ENCODE measurements at regions not wholly inside any gene's neighbourhood (a gene's known extent, or its start where the extent isn't known, plus 50 kb on each side); places are given as distances from the start of the nearest gene placed in this dataset.

DNA sequence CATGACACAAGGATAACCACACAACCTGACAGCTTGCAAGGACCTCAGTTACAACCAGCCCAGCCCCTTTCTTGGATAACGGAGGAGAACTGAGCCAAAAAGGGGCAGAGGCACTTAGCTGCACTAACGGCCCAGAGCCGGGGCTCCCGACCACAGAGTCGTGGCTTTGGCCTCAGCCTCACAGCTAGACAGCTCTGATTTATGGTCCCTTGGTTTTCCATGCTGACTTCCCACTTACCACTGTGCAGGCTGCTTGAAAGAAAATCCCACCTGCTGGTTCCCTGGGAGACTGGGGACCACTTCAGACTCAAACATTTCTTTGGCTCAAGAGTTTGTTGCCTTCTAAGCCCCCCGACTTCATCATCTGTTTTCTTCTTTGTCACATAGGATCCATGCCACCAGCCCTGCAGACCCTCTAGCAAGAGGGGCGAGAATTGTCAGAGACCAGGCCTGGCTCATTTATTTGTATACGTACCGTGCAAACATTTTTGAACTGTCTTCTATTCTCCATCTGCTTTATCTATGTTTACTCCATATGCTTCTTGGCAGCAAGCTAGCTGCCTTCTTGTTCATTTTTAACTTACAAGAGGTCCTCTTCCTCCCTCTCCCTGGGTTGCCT, 352.6 kb upstream of the MYT1L start:
- no peaks in the 10 kb centered on the region for H3K9me2 ChIP-seq (replicated peaks; ENCODE audit: insufficient read depth)
- H3K27ac ChIP-seq = no peak overlapping the region
- H3K36me3 ChIP-seq (replicated peaks; ENCODE audit: insufficient read depth, low read depth) = no peaks in the 10 kb centered on the region
- no peak overlapping the region for H2AFZ ChIP-seq
- no peaks in the 10 kb centered on the region for H3K4me1 ChIP-seq (ENCODE audit: insufficient read depth)
- H3K4me3 ChIP-seq = no peak overlapping the region
- TF ChIP-seq CTCF (IDR thresholded peaks at IDR 0.05; ENCODE audit: poor library complexity) (no peak), EZH2 (IDR thresholded peaks at IDR 0.05; ENCODE audit: borderline replicate concordance) (no peak), EZH2phosphoT487 (IDR thresholded peaks at IDR 0.05; ENCODE audit: low read depth, severe bottlenecking, unreplicated experiment) (no peak)
- no peak overlapping the region for H3K4me2 ChIP-seq
- 57% methylated on average over 9 of the region's 9 CpGs for WGBS (ENCODE audit: low lambda C conversion rate, missing lambda C conversion rate)
- DNase-seq (ENCODE audit: low spot score) = no peak
- H3K9me3 ChIP-seq (ENCODE audit: low read depth) = no peaks in the 10 kb centered on the region
- no peaks in the 10 kb centered on the region for H3K79me2 ChIP-seq
- H3K27me3 ChIP-seq = no peaks in the 10 kb centered on the region
- no peaks in the 10 kb centered on the region for H4K20me1 ChIP-seq (ENCODE audit: insufficient read depth, poor library complexity, severe bottlenecking)

DNA sequence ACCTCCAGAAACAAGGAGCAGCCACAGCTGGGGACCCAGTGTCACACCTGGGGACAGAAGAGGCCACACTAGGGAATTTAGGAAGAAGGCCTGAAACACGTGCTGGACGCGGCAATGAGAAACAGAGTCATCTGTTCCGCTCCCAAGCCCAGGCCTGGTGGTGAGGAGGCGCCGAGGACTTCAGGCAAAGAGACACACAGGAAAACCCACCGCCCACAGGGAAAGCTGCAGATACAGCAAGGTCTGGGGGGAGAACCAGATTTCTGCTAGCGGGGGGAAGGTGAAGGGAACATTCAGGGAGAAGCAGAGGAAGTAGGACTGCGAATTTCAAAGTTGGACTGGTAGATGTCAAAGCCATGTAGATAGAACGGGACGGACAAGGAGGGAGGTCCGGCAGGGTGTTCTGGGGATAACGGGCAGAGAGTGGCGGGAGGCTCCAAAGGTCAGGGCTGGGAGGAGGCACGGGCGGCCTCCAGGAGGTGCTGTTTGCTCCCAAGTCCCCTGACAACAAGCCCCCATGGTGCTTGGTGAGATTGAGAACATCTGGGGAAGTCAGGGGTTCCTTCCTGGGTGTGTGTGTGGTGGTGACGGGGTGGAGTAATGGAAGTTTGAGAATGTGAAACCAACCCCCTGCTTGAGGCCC, 351.7 kb upstream of the MYT1L start:
- no peaks in the 10 kb centered on the region for H3K27me3 ChIP-seq
- H3K4me2 ChIP-seq = no peak overlapping the region
- no peak overlapping the region for H3K27ac ChIP-seq
- no peak for DNase-seq (ENCODE audit: low spot score)
- H3K9me2 ChIP-seq (replicated peaks; ENCODE audit: insufficient read depth) = no peaks in the 10 kb centered on the region
- H4K20me1 ChIP-seq (ENCODE audit: insufficient read depth, poor library complexity, severe bottlenecking) = no peaks in the 10 kb centered on the region
- no peak overlapping the region for H3K4me3 ChIP-seq
- no peaks in the 10 kb centered on the region for H3K79me2 ChIP-seq
- no peaks in the 10 kb centered on the region for H3K36me3 ChIP-seq (replicated peaks; ENCODE audit: insufficient read depth, low read depth)
- no peaks in the 10 kb centered on the region for H3K4me1 ChIP-seq (ENCODE audit: insufficient read depth)
- WGBS (ENCODE audit: low lambda C conversion rate, missing lambda C conversion rate) = 91% methylated on average over 17 of the region's 17 CpGs
- H2AFZ ChIP-seq = no peak overlapping the region
- no peak for TF ChIP-seq CTCF (IDR thresholded peaks at IDR 0.05; ENCODE audit: poor library complexity)
- no peak for TF ChIP-seq EZH2phosphoT487 (IDR thresholded peaks at IDR 0.05; ENCODE audit: low read depth, severe bottlenecking, unreplicated experiment)
- TF ChIP-seq EZH2 (IDR thresholded peaks at IDR 0.05; ENCODE audit: borderline replicate concordance) = no peak
- no peaks in the 10 kb centered on the region for H3K9me3 ChIP-seq (ENCODE audit: low read depth)

- Histone ChIP-seq H3K27me3 (no peaks in the 10 kb centered on the region), H3K4me1 (ENCODE audit: insufficient read depth) (no peaks in the 10 kb centered on the region), H3K27ac (no peak overlapping the region), H3K36me3 (replicated peaks; ENCODE audit: insufficient read depth, low read depth) (no peaks in the 10 kb centered on the region), H3K79me2 (no peaks in the 10 kb centered on the region), H2AFZ (no peak overlapping the region), H4K20me1 (ENCODE audit: insufficient read depth, poor library complexity, severe bottlenecking) (no peaks in the 10 kb centered on the region), H3K9me3 (ENCODE audit: low read depth) (no peaks in the 10 kb centered on the region), H3K4me3 (no peak overlapping the region), H3K4me2 (no peak overlapping the region), H3K9me2 (replicated peaks; ENCODE audit: insufficient read depth) (no peaks in the 10 kb centered on the region)
- 80% methylated on average over 16 of the region's 16 CpGs for WGBS (ENCODE audit: low lambda C conversion rate, missing lambda C conversion rate)
- TF ChIP-seq CTCF (IDR thresholded peaks at IDR 0.05; ENCODE audit: poor library complexity) (no peak), EZH2phosphoT487 (IDR thresholded peaks at IDR 0.05; ENCODE audit: low read depth, severe bottlenecking, unreplicated experiment) (no peak), EZH2 (IDR thresholded peaks at IDR 0.05; ENCODE audit: borderline replicate concordance) (no peak)
- peak; percentile 27 for DNase-seq (ENCODE audit: low spot score)
Observed at GRCh38 chr2:2681711-2682251, 350.7 kb upstream of the MYT1L start.
